ENCODE measurements at regions not wholly inside any gene's neighbourhood (a gene's known extent, or its start where the extent isn't known, plus 50 kb on each side); places are given as distances from the start of the nearest gene placed in this dataset.

GRCh38 chr20:63092660-63093215, 86.0 kb upstream of the BHLHE23 start:
- Histone ChIP-seq H3K9me3 (no peaks in the 10 kb centered on the region), H3K27me3 (peaks cover 0 to 84% of the 10 kb centered on the region in 2 donors), H3K4me3 (no peak overlapping the region), H3K27ac (no peak overlapping the region), H3K36me3 (no peaks in the 10 kb centered on the region), H3K4me1 (no peaks in the 10 kb centered on the region)
- intact Hi-C loops (cut with DNase I; ENCODE audit: low total_unique reads): no loop called here
- TF ChIP-seq CTCF (IDR thresholded peaks at IDR 0.05): no peak
- peak in 1 of 2 donors; percentile 51 for DNase-seq

DNA sequence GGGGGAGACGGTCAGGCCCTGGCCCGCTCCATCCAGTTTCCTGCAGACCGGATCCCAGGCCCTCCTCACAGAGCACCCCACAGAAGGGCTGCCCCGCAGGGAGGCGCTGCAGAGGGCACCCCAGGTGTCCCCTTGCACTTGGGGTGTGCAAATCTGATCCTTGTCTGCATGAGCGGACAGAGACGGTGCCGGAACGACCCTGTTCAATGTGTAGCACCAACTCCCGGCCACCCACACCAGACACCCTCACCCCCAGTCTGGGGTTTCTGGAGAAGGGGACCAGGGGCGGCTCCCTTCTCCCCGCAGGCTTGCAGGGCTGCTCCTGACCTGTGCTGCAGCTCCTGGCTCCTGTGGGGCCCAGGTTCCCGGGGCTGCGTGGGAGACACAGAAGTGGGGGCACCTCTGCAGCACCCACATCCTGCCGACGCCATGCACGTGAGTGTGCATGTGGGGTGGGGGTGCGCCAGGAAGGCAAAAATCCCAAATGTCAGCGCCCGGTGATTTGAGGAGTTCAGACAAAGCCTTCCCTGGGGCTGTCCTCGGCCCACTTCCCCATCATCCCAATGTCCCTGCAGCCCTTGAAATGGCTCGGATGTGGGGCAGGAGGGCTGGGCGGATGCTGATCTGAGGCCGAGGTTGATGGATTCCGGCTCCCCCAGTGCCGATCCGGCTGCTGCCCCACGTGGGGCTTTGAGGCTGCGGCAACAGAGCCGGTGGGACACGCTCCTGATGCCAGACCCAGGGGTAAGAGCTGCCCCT, 85.3 kb upstream of the BHLHE23 start:
- DNase-seq: peak in 1 of 2 donors; percentile 41
- Histone ChIP-seq H3K4me1 (no peaks in the 10 kb centered on the region), H3K27me3 (peaks cover 0 to 84% of the 10 kb centered on the region in 2 donors), H3K27ac (no peak overlapping the region), H3K36me3 (no peaks in the 10 kb centered on the region), H3K9me3 (no peaks in the 10 kb centered on the region), H3K4me3 (no peak overlapping the region)
- intact Hi-C loops (cut with DNase I; ENCODE audit: low total_unique reads): no loop called here
- TF ChIP-seq CTCF (IDR thresholded peaks at IDR 0.05): no peak

DNA sequence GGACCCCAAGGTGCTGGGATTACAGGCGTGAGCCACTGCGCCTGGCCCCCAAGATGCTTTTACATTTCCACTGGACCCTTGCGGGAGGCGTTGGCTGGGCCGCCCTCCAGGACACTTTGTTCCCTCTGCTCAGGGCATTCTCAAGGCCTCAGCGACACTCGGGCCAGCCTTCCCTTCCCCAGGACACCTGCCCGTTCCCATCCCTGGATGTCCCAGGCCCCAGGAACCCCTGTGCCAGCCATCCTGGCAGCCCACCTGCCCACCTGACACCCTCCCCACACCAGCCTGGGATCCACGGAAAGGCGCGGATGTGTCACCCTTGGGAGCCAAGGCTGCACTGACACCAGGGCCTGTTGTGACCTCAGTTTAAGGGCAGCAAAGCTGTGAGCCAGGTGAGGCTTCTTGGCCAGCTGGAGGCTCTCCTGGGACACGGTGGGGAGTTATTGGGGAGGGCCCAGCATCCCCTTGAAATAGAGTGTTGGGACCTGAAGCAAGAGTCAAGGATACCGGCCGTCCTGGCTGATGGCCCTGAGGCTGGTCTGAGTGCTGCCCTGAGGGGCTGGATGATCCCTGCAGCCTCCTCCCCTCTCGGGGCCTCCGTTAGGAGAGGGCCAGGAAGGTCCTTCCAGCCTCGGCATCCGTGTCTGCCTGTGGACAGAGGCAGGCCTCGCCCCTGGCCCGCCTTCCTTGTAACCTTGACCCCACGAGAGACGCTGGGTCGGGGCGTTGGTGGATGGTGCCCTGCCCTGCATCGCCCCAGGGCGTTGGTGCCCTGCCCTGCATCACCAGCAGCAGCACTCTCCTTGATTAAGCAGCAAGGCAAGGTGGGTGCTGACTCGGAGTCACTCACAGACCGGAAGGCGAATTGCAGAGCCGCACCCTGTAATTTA, 84.2 kb upstream of the BHLHE23 start:
- Histone ChIP-seq H3K4me1 (no peaks in the 10 kb centered on the region), H3K4me3 (no peak overlapping the region), H3K27ac (no peak overlapping the region), H3K9me3 (no peaks in the 10 kb centered on the region), H3K27me3 (peaks cover 0 to 83% of the 10 kb centered on the region in 2 donors), H3K36me3 (no peaks in the 10 kb centered on the region)
- intact Hi-C loops (cut with DNase I; ENCODE audit: low total_unique reads): no loop called here
- TF ChIP-seq CTCF (IDR thresholded peaks at IDR 0.05): no peak
- peak in 1 of 2 donors; percentile 52 for DNase-seq

- H3K9me3 ChIP-seq: no peaks in the 10 kb centered on the region
- H3K27me3 ChIP-seq: peaks cover 0 to 79% of the 10 kb centered on the region in 2 donors
- H3K4me3 ChIP-seq: no peak overlapping the region
- DNase-seq: no peak
- H3K36me3 ChIP-seq: no peaks in the 10 kb centered on the region
- no peak for TF ChIP-seq CTCF (IDR thresholded peaks at IDR 0.05)
- no peak overlapping the region for H3K27ac ChIP-seq
- H3K4me1 ChIP-seq: no peaks in the 10 kb centered on the region
- intact Hi-C loops (cut with DNase I; ENCODE audit: low total_unique reads): no loop called here
Observed at GRCh38 chr20:63090052-63090451, 83.3 kb upstream of the BHLHE23 start.

DNA sequence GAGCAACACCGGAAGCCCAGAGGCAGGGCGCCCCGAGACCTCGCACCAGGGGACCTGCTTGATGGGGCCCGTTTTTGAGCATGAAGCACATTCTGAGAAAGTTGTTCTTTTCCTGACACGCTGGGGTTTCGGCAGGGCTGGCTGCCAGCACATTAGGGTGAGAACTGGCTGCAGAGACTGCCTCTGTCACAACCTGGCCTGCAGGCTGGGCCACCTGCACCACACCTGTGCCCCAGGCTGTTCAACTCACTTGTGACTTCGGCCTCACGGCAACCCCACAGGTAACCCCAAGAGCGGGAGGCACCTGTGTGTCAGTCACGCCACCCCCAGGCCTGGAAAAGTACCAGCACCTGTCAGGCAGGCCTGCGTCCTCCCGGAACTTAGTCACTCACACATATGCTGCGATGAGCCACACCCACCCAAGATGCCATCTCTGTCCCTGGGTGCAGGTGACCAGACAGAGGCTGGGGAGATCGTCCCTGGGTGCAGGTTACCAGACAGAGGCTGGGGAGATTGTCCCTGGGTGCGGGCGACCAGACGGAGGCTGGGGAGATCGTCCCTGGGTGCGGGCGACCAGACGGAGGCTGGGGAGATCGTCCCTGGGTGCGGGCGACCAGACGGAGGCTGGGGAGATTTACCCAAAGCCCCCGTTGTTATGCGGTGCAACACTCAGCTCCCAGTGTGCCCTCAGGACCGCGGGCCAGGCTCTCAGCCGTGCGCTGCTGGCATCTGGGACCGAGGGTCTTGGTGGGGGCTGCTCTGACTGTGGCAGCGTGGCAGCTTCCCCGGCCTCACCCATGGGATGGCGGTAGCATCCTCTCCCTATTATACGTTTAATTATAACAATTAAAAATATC, 82.5 kb upstream of the BHLHE23 start:
- TF ChIP-seq CTCF (IDR thresholded peaks at IDR 0.05): no peak

More for the DNA sequence above, 82.5 kb upstream of the BHLHE23 start:
- Histone ChIP-seq H3K9me3 (no peaks in the 10 kb centered on the region), H3K27ac (no peak overlapping the region), H3K4me3 (no peak overlapping the region), H3K4me1 (no peaks in the 10 kb centered on the region), H3K36me3 (no peaks in the 10 kb centered on the region), H3K27me3 (peaks cover 0 to 80% of the 10 kb centered on the region in 2 donors)
- intact Hi-C loops (cut with DNase I; ENCODE audit: low total_unique reads): no loop called here
- DNase-seq: peak in 1 of 2 donors; percentile 50
